Lower leg skin (tissue), 4 donors: ENCODE measurements at regions not wholly inside any gene's neighbourhood (a gene's known extent, or its start where the extent isn't known, plus 50 kb on each side); places are given as distances from the start of the nearest gene placed in this dataset.

Experiments
- DNase-seq, 2 donors: peaks; one replicate each; pipeline ENCODE4 v3.0.0-alpha.2; 2019; ENCODE audit warnings: low spot score in 2 of 2
- H3K4me3 ChIP-seq: fragments of 200-600 bp; sonication (generic); 2 replicates; pipeline ENCODE4 v1.5.1; 2017; ENCODE audit warnings: mild to moderate bottlenecking, low read depth; ENCODE audit not compliant: poor library complexity, severe bottlenecking
- CTCF ChIP-seq, 3 donors: fragments of 450-650 bp; IDR thresholded peaks; one replicate each; pipeline ENCODE4 v1.5.1; 2016; ENCODE audit warnings: antibody characterized with exemption in 3 of 3, mild to moderate bottlenecking in 3 of 3, moderate library complexity in 2 of 3
- POLR2A ChIP-seq, 2 donors: fragments of 450-650 bp; IDR thresholded peaks; one replicate each; pipeline ENCODE4 v1.6.1; 2016 to 2017; ENCODE audit warnings: antibody characterized with exemption in 2 of 2, mild to moderate bottlenecking in 1 of 2, moderate library complexity in 1 of 2
- WGBS, 2 donors: methylation state at CpG; one replicate each; pipeline ENCODE4 v1.1.5; 2018; 5-methylcytosine and 5-hydroxymethylcytosine counted together
- intact Hi-C: fragments of 100-400 bp; cut with DNase I; formaldehyde crosslinking; loops from one replicate; pipeline ENCODE4 v1.15.0; 2023; ENCODE audit warnings: low total_unique reads

- no peak for DNase-seq
- intact Hi-C loops = no loop called here
- 84 to 93% methylated on average over 3 of the region's 3 CpGs for WGBS, 2 donors
- no peak overlapping the region for H3K4me3 ChIP-seq
- TF ChIP-seq CTCF (IDR thresholded peaks at IDR 0.05) = no peak
- no peak for TF ChIP-seq POLR2A (IDR thresholded peaks at IDR 0.05)
Measured at GRCh38 chrX:129247642-129248041, 275.6 kb downstream of the SMARCA1 start.

- intact Hi-C loops = no loop called here
- no peak overlapping the region for H3K4me3 ChIP-seq
- TF ChIP-seq POLR2A (IDR thresholded peaks at IDR 0.05) (no peak), CTCF (IDR thresholded peaks at IDR 0.05) (no peak)
- 49 to 82% methylated on average over 2 of the region's 2 CpGs for WGBS, 2 donors
- DNase-seq = no peak
Measured at GRCh38 chrX:129239371-129239770, 283.9 kb downstream of the SMARCA1 start.

DNA sequence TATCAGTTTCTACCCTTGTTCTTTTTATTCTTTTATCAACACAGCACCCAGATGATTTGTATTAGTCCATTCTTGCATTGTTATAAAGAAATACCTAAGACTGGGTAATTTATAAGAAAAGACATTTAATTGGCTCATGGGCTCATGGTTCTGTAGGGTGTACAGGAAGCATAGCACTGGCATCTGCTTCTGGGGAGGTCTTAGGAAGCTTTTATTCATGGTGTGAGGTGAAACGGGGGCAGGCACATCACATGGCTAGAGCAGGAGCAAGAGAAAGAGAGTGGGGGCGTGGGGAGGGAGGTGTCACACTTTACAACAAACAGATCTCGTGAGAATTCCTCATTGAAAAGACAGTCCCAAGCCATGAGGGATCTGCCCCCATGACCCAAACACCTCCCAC is 285.3 kb downstream of the SMARCA1 start:
- TF ChIP-seq CTCF (IDR thresholded peaks at IDR 0.05) (no peak), POLR2A (IDR thresholded peaks at IDR 0.05) (no peak)
- 72 to 93% methylated on average over 3 of the region's 3 CpGs for WGBS, 2 donors
- DNase-seq = no peak
- intact Hi-C loops = no loop called here
- H3K4me3 ChIP-seq = no peak overlapping the region

GRCh38 chrX:129235903-129236302 is 287.4 kb downstream of the SMARCA1 start:
- 36 to 57% methylated on average over 1 of the region's 1 CpG for WGBS, 2 donors
- intact Hi-C loops = no loop called here
- H3K4me3 ChIP-seq = no peak overlapping the region
- DNase-seq = no peak
- TF ChIP-seq CTCF (IDR thresholded peaks at IDR 0.05) (no peak), POLR2A (IDR thresholded peaks at IDR 0.05) (no peak)

DNA sequence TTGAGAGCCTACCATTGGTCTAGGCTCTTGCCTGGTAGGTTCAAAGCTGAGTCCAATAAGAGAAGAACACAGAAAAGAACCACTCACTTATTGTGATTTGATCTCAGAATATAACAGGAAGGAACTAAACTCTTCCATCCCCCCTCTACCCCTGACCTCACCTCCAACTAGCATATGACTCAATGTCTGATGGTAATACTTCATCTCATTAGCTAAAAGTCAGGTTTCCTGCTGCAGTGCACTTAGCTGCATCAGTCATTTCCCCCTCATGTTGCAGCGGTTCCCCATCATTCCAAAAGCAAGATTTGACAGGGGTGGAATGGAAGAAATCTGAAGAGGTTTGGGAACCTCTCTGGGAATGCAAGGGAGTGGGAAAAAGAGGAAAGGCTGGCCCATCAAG is 289.5 kb downstream of the SMARCA1 start:
- TF ChIP-seq CTCF (IDR thresholded peaks at IDR 0.05) = no peak
- no peak for TF ChIP-seq POLR2A (IDR thresholded peaks at IDR 0.05)
- WGBS, 2 donors = 43 to 68% methylated on average over 1 of the region's 1 CpG
- intact Hi-C loops = no loop called here
- no peak for DNase-seq
- no peak overlapping the region for H3K4me3 ChIP-seq

GRCh38 chrX:129230850-129231512 is 292.3 kb downstream of the SMARCA1 start:
- TF ChIP-seq CTCF (IDR thresholded peaks at IDR 0.05) (no peak), POLR2A (IDR thresholded peaks at IDR 0.05) (no peak)
- 42 to 52% methylated on average over 5 of the region's 5 CpGs for WGBS, 2 donors
- DNase-seq = no peak
- H3K4me3 ChIP-seq = no peak overlapping the region
- intact Hi-C loops = no loop called here
